NCI-H2081 (cell line): ENCODE measurements at regions not wholly inside any gene's neighbourhood (a gene's known extent, or its start where the extent isn't known, plus 50 kb on each side); places are given as distances from the start of the nearest gene placed in this dataset.
"Not testable (repeated sequence)": the region's sequence is repeated elsewhere in the genome, so short reads cannot be mapped to it uniquely, and the experiment has no call there.

ENCODE experiments used
- DNase-seq, 2 experiments: peaks; one replicate each; lab custom pipeline; 2025; lab: John Stamatoyannopoulos, UW

DNA sequence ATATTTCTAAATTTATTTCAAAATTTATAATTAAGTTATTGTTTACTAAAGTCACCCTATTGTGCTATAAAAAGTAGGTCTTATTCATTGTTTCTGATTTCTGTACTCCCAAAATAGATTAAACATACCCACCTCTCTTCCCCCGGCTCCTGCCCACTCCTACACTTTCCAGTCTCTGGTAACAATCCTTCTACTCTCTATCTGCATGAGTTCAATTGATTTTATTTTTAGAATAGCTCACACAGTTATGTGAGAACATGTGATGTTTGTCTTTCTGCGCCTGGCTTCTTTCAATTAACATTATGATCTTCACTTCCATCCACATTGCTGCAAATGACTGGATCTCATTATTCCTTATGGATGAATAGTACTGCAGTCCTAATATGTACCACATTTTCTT lies 269.3 kb downstream of the ACTRT1 start:
- DNase-seq = no peak

DNA sequence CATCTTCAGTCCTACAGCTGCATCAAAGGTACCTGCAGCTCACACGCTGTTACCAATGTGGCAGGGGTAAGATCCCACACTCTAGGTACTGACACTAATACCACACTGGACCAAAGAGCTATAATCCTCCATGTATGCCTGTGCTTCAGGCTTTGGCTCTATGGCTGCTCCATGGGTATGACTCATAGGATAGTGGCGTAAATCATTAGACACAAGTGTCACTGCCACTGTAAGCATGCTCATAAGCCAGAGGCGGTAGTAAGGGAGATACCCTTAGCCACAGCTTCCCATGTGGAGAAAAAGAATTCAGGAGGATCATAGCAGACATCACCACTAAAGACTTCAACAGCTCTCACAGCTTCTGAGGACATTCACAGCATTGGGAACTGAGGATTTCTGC lies 287.5 kb downstream of the ACTRT1 start:
- no peak for DNase-seq

DNA sequence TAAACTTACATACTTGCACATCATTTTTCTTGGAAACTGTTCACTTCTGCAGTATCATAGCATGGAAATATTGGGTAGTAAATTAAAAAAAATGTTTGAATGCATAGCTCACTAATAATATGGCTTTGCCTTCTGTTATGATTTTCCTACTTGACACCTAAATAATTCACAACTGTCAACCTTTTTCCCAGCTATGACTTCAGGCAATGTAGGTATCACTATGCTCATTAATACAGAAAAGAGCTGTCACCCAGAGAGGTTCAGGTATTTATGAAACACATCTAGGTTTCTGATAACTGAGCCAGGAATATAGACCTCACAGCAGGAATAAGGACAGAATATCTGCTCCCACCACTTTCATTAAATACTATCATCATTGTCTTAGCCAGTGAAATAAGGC lies 289.5 kb downstream of the ACTRT1 start:
- no peak for DNase-seq

DNA sequence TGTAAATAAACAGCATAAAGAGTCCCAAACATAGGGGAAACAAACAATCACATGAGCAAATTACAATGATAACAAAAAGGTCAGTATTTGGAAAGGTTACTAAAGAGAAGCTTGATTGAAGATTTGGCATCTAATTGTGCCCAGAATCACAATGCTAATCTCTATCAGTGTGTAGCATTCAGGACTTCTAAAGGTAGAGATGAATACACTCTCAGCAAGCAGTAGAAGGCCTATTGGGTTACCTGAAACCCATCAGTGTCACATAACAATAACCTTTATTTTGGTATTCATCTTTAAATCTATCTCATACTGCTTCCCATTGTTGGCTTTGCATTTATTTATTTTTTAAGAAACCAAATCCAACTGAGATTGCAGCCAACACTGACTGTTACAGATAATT lies 319.5 kb downstream of the ACTRT1 start:
- peak in 1 of 2 experiments; percentile 32 for DNase-seq

DNA sequence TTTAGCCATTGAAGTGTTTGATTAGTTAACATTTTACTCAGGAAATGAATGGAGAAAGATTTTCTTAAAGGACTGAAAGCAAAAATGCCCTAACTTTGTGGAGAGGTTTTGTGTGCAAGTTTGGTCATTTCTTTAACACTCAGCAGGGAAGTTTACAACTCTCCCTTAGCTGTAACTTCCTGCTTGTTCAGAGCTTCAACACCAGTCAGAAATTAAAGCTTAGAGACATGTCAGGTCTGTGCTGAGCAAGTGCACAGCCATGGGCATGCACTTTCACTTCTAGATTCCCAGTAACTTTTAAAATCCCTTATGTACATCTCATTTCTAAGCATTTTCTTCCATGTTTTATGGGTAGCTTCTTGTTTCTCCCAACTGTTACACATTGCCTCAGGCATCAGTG lies 326.0 kb downstream of the ACTRT1 start:
- DNase-seq = no peak

DNA sequence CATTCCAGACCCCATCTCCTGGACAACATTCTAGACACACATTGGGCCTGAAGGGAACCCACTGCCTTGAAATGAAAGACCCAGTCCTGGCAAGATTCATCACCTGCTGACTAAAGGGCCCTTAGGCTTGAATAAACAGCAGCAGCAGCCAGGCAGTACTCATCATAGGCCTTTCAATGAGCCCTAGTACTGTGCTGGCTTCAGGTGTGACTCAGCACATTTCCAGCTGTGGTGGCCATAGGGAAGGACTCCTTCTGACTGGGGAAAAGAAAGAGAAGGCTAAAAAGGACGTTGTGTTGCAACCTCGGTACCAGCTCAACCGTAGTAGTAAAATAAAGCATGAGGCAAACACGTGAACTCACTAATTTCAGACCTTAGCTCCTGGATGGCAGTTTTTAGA lies 344.0 kb downstream of the ACTRT1 start:
- DNase-seq = no peak

DNA sequence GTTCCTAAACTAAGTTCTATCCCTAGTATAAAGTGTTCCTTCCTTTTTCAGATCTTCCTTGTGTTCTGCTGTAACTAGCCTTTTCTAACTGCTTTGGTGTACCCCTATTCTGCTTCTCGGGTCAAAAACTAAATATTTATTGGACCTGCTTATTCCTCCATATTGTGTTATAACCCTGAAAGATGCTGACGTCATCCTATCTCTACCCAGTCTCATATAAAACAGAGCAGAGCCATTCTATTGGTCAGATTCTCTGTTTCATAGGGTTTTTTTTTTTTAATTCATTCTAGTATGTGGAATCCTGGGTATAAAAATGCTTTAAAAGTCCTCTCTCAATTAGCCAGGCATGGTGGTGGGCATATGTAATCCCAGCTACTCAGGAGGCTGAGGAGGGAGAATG lies 349.7 kb downstream of the ACTRT1 start:
- no peak for DNase-seq

DNA sequence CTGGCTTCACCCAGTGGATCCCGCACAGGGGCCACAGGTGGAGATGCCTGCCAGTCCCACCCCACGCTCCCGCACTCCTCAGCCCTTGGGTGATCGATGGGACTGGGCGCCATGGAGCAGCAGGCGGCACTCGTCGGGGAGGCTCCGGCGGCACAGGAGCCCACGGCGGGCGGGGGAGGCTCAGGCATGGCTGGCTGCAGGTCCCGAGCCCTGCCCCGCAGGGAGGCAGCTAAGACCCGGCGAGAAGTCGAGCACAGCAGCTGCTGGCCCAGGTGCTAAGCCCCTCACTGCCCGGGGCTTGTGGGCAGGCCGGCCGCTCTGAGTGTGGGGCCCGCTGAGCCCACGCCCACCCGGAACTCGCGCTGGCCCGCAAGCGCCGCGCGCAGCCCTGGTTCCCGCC lies 389.3 kb downstream of the ACTRT1 start:
- DNase-seq = not testable (repeated sequence)

DNA sequence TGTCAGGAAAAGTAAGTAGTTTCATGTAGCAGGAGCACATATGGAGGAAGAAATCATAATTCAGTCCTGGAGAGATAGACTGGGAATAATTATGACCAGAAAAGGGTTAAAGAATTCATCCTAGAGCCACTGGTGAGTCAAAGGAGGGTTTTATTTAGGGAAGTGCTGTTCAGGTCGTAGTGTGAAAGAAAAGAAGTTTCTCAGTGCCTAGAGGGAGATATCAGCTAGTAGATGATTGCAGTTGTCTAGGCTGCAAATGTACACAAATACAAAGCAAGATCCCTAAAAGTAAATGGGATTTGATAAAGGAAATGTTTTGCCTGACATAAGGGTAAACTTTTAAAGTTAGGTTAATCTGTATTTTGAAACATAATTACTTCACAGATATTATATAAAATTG lies 403.2 kb downstream of the ACTRT1 start:
- no peak for DNase-seq

DNA sequence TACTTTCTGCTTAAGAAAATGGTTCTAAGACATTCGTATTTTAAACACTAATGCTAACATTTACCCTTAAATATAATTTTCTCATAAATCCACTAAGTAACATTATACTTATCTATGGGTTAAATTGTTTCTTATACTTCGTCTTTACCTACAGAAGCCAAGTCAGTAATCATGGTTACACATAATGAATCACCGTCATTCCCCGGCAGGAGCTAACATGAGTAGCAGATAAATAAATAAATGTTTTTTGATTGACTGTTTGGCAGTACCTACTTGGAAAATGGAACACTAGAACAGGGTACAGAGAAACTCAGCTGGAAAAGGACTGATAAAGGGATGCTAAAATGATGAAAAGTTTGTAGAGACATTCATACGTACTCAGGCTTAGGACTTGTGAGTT lies 430.4 kb downstream of the ACTRT1 start:
- DNase-seq = no peak

DNA sequence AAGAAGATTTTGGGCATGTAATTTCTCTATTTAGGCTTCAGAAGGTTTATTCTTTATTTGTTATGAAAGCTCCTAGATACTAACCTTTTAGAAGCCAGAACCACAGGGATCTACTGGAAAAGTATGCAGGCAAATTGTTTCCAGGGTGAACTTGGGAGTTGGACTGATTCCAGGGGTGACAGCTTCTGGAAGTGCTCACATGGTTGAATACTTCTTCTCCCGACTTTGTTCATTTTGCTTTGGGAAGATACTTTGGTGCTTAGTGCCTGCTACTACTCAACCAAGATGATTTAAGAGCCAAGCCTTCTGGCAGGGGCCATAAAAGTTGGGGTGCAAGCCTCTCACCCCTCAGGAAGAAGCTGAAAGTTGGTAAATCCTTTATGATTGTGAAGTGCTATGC lies 445.6 kb downstream of the ACTRT1 start:
- no peak for DNase-seq

DNA sequence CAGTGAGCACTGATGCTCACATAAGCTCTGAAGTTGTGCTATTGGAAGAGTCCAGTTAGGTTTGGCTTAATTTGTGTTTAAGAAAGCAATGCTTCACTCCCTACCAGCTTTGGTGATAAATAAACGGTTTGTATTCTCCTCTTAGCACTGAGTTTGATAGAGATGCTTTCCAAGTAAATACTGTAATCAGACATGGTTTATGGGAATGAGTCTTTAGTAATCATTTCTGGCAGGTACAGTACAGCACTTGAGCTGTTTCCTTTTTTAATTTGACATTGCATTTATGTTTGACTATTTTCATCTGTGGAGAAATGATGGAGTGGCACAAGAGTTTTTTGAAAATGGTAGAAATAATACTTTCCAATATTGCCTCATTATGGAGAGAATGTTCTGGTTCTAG lies 455.3 kb downstream of the ACTRT1 start:
- no peak for DNase-seq

DNA sequence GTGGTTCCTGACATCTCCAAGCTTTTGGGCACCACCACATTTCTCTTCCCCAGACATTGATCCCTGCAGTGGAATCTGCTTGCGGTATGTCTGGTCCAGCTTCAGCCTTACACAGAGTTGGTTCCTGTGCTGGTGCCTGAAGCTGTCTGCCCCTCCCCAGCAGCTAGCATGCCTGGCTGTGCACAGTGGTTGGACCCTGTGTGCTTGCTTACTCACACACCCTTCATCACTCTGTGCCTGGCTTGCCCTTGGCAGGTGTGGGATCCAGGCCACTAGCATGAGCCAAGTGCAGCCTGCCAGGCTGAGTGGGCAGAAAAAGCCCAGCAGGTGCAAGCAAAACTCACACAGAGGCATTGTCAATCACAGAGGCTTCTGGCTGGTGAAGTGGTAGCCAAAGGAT lies 473.8 kb downstream of the ACTRT1 start:
- no peak for DNase-seq

DNA sequence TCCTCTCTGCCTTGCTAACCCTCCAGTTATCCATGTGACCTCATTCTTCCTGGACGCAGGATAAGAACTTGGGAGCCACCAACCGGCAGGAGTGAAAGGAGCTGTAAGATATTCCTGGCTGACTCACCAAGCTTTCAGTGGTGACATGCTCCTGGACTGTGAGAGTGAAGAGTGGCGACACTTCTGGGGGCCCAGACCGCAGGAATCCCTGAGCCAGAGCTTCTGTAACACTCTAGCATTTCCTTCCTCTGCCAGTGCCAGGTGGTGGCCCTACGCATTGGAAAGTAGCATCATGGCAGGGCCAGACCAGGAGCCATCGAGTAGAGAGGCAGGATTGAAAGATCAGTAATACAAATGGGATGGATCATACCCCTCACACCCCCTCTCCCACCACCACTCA lies 474.3 kb downstream of the ACTRT1 start:
- no peak for DNase-seq

DNA sequence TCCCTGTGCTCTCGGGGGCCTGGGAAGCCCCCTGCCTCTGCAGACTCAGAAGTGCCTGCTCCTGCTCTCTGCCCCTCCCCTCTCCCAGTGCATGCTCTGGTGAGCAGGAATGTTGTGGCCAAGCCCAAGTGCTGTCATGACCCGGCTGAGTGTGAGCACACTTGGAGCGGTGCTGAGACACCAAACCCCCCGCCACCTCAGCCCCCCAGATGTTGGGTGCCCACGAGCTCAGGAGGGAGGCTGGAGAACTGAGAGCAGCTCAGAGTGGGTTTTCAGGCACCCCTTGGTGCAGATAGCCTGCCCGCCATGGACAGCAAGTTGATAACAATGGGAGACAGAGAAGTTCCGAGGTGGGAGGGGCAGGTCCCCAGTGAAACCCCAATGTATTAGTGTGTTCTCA lies 477.4 kb downstream of the ACTRT1 start:
- no peak for DNase-seq

DNA sequence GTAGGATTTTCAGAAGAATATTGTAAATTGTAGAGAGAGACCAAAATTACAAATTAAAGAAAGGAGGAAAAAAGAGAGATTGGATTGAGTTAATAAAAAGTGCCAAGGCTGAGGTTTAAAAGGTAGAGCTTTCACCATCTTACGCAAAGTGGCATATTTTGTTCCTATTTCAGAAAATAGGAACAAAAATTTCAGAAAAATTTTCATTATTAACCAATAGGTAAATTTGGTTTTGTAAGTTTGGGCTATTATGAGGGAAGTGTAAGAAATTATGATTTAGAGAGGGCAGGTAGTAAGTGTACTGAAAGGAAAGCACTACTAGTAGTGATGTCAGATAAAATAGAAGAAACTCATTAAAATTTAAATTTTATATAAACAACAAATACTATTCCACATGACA lies 479.7 kb downstream of the ACTRT1 start:
- no peak for DNase-seq

DNA sequence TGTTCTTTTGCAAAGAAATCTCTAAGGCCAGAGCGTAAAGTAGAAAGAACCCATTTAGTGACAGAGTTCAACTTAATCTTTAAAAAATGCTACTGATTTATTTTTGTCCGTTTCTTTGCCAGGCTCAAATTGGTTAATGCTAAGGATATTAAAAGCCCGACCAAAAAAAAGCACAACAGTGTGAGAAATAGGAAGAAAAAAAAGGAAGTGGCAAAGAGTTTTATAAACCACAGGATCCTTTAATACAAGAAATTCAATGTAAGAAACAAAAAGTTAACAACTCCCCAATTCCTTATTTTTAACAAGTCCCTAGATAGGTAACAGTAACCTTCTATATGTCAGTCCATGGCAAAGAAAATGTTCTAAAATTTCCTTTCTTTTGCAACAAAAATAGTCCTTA lies 480.4 kb downstream of the ACTRT1 start:
- no peak for DNase-seq

DNA sequence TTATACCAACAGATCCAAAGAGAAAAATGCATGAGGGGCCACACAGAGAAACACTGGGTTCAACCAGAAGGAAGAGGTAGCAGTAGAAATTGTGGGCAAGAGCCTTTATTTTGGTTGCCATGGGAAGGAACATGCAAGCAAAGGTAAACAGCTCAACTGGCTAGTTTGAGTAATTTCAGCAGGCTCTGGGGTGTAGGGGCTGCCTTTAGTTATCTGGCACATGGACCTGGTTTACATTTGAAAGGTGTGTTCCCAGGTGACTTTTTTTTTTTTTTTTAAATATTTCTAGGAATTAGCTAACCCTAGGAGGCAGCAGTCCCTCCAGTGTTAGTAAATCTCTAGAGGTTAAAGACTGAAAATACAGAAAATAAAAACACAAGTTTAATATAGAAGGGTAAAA lies 481.9 kb downstream of the ACTRT1 start:
- no peak for DNase-seq

DNA sequence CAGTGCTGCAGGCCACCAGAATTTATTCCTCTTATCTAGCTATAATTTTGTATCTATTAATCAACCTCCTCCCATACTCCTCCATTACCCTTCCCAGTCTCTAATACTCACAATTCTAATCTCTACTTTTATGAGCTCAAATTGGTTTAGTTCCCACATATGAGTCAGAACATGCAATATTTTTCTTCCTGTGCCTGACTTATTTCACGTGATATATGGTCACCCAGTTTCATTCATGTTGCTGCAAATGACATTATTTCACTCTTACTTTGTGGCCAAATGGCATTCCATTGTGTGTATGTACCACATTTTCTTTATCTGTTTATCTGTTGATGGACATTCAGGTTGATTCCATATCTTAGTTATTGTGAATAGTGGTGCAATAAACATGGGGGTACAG lies 483.5 kb downstream of the ACTRT1 start:
- no peak for DNase-seq

DNA sequence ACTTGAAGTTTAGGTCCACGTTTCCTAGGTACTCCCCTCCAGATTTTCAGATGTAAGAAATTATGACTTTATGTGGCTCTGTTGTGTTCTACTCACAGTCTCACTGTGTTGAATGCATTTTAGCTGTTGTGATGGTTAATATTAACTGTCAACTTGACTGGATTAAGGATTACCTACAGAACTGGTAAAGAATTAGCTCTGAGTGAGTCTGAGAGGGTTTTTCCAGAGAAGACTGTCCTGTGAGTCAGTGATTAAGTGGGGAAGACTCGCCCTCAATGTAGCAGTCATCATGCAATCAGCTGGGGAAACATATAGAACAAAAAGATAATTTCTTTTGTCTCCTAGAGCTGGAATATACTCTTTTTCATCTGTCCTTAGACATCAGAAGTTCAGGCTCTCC lies 493.4 kb downstream of the ACTRT1 start:
- no peak for DNase-seq

DNA sequence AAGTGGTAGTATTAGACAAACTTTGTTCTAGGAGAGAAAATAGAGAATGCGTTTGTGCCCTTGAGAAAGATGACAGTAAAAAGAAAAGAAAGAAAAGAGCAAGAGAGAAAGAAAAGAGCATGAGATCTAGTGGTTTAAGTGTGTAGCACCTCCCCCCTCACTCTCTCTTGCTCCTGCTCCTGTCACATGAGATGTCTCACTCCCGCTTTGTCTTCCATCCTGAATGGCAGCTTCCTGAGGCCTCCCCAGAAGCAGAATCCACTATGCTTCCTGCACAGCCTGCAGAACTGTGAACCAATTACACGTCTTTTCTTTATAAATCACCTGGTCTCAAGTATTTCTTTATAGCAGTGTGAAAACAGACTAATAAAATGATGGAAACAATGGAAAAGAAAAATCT lies 499.6 kb downstream of the ACTRT1 start:
- no peak for DNase-seq

DNA sequence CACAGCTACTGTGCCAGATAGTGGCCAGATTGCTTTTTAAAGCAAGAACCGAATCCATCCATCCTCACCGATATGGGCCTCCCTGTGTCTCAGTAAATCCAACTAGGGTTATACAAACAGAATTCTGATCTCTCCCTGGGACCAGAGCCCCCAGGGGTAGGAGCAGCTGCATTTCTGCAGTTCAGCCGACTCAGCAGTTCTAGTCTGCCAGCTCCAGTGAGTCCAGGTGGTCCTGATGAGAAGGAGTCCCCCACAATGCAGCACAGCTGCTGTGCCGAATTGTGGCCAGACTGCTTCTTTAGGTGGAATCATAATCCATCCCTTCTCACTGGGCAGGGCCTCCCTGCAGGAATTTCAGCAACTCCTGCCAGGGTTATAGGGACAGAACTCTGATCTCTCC lies 532.9 kb downstream of the ACTRT1 start:
- no peak for DNase-seq

DNA sequence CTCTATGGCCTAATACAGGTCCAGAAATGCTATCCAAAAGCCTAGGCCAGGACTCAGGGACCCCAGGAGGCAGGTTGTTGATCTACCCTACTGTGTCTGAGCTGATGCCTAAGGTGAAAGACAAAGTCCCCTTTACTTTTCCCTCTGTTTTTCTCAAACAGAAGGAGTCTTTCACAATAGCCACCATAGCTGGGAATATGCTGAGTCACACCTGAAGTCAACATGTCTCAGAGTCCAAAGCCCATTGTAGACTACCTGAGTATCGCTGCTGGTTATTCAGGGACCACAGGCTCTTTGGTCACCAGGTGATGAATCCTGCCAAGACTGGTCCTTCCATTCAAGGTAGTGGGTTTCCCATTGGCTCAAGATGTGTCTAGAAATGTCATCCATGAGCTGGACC lies 562.2 kb downstream of the ACTRT1 start:
- no peak for DNase-seq

DNA sequence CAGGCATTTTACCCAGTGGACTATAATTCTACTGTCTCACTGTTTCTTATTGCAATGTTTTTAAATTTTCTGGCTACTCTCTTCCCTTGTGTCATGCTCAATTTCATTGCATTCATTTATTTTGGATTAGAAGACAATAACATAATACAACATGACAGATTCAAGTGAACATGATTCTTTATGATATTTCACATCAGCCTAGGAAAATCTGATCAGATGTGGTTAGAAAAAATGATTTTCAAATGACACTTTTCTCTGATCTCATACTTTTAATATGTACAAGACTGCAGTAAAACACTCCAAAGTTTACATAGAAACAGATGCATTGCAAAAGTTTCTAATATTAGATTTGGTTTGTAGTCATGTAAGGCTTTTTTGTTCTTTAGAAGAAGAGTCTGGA lies 586.0 kb downstream of the ACTRT1 start:
- no peak for DNase-seq

DNA sequence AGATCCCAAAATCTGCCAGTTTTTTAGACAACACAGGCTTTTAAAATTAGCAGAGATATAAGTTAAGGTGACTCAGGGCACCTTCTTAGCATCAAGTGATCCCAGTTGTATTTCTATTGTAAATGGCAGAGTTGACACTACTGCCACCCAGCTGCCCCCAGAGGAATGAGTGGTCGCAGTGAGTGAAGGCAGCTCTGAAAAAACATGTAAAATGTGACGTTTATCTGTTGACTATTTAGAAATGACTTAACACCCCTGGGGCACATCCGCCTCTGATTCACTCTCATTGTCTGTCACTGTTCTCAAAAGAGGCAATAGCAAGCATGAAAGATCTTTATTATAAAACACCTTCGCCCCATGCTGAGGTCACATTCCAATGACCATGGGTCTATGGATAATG lies 592.4 kb downstream of the ACTRT1 start:
- DNase-seq = no peak
